ENCODE measurements at regions not wholly inside any gene's neighbourhood (a gene's known extent, or its start where the extent isn't known, plus 50 kb on each side); places are given as distances from the start of the nearest gene placed in this dataset.

GRCh38 chr12:86526060-86526595 lies 269.9 kb upstream of the MGAT4C start:
- H4K8ac ChIP-seq (replicated peaks; ENCODE audit: insufficient read length, low read depth, low read length) = no peak overlapping the region
- H3K4me2 ChIP-seq (ENCODE audit: insufficient read depth, insufficient read length, low read length) = no peak overlapping the region
- DNase-seq = no peak
- no peak overlapping the region for H4K5ac ChIP-seq (ENCODE audit: insufficient read length, low read depth, low read length)
- Mint-ChIP-seq H3K27me3 (ENCODE audit: low read depth) (no peaks in the 10 kb centered on the region), H3K4me1 (peaks cover 0 to under 1% of the 10 kb centered on the region in 2 experiments; a peak in 2 of 4 replicates), H3K36me3 (ENCODE audit: insufficient read depth in 1 of 3, low read depth in 3 of 3) (peaks cover 6 to 9% (median 6%) of the 10 kb centered on the region in 3 experiments; a peak in 5 of 7 replicates), H3K27ac (0 out of 7 replicates have a peak overlapping the region, but pooled peaks of 1 of the 3 experiments have one; percentile 53), H3K9me3 (peaks cover 6 to 30% of the 10 kb centered on the region in 2 experiments), H3K4me3 (no peak overlapping the region)
- H2BK5ac ChIP-seq (ENCODE audit: insufficient read length, low read length) = no peak overlapping the region
- no peak overlapping the region for H3K18ac ChIP-seq (ENCODE audit: insufficient read length, low read depth, low read length)
- TF ChIP-seq, protein P1, sequence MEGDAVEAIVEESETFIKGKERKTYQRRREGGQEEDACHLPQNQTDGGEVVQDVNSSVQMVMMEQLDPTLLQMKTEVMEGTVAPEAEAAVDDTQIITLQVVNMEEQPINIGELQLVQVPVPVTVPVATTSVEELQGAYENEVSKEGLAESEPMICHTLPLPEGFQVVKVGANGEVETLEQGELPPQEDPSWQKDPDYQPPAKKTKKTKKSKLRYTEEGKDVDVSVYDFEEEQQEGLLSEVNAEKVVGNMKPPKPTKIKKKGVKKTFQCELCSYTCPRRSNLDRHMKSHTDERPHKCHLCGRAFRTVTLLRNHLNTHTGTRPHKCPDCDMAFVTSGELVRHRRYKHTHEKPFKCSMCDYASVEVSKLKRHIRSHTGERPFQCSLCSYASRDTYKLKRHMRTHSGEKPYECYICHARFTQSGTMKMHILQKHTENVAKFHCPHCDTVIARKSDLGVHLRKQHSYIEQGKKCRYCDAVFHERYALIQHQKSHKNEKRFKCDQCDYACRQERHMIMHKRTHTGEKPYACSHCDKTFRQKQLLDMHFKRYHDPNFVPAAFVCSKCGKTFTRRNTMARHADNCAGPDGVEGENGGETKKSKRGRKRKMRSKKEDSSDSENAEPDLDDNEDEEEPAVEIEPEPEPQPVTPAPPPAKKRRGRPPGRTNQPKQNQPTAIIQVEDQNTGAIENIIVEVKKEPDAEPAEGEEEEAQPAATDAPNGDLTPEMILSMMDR (conservative IDR thresholded peaks at IDR 0.05) = no peak
- H2BK20ac ChIP-seq (ENCODE audit: low read depth, low read length, poor library complexity, severe bottlenecking) = no peak overlapping the region
- no peak overlapping the region for H3K4ac ChIP-seq (ENCODE audit: low read depth, low read length)
- H3K79me1 ChIP-seq (ENCODE audit: insufficient read depth, low read depth, low read length, poor library complexity, severe bottlenecking) = no peaks in the 10 kb centered on the region
- H3K23me2 ChIP-seq (ENCODE audit: insufficient read length, low read depth, low read length, poor library complexity, severe bottlenecking) = no peaks in the 10 kb centered on the region
- H2BK15ac ChIP-seq (ENCODE audit: low read depth, low read length) = no peak overlapping the region
- H3K9ac ChIP-seq (ENCODE audit: extremely low read depth, insufficient read length, low read length) = no peak overlapping the region
- no peaks in the 10 kb centered on the region for H3K4me1 ChIP-seq (ENCODE audit: insufficient read depth, low read length)
- H2AK5ac ChIP-seq (ENCODE audit: insufficient read length, low read length) = no peak overlapping the region
- no peak overlapping the region for H4K91ac ChIP-seq (ENCODE audit: insufficient read length, low read depth, low read length)
- no peak overlapping the region for H3K56ac ChIP-seq (ENCODE audit: insufficient read length, low read depth, low read length)
- H2BK12ac ChIP-seq (ENCODE audit: insufficient read length, low read depth, low read length) = no peak overlapping the region
- H3T11ph ChIP-seq (ENCODE audit: low read length) = no peak overlapping the region
- H3K9me3 ChIP-seq (ENCODE audit: control insufficient read depth, low read depth, low read length) = no peaks in the 10 kb centered on the region
- H3K79me2 ChIP-seq (ENCODE audit: insufficient read depth, low read length) = no peaks in the 10 kb centered on the region
- no CpG with 5 or more reads among the region's 4 CpGs for WGBS (ENCODE audit: extremely low coverage, insufficient read length, low lambda C conversion rate)
- no peak overlapping the region for H3K27ac ChIP-seq (ENCODE audit: insufficient read length, low read depth, low read length)
- no peak overlapping the region for H2AFZ ChIP-seq (ENCODE audit: low read length)
- H3K27me3 ChIP-seq (ENCODE audit: insufficient read depth, low read length) = no peaks in the 10 kb centered on the region
- H2BK120ac ChIP-seq (ENCODE audit: low read depth, low read length, poor library complexity, severe bottlenecking) = no peak overlapping the region
- no peak overlapping the region for H3K23ac ChIP-seq (ENCODE audit: insufficient read length, low read depth, low read length)
- H3K14ac ChIP-seq (ENCODE audit: insufficient read depth, low read length) = no peak overlapping the region
- no peaks in the 10 kb centered on the region for H4K20me1 ChIP-seq (ENCODE audit: control insufficient read depth, insufficient read depth, insufficient read length)
